Colonic mucosa (tissue), 4 donors: ENCODE measurements at regions not wholly inside any gene's neighbourhood (a gene's known extent, or its start where the extent isn't known, plus 50 kb on each side); places are given as distances from the start of the nearest gene placed in this dataset.

ENCODE experiments used
- DNase-seq: peaks from one replicate; pipeline ENCODE4 v3.0.0-alpha.2; 2020
- H3K27ac ChIP-seq: fragments of 200-600 bp; one replicate; pipeline ENCODE4 v1.8.0; 2021
- H3K27me3 ChIP-seq: fragments of 200-600 bp; one replicate; pipeline ENCODE4 v1.8.0; 2021
- H3K36me3 ChIP-seq: fragments of 200-600 bp; one replicate; pipeline ENCODE4 v1.8.0; 2021
- H3K4me1 ChIP-seq: fragments of 200-600 bp; one replicate; pipeline ENCODE4 v1.8.0; 2021; ENCODE audit warnings: mild to moderate bottlenecking
- H3K4me3 ChIP-seq: fragments of 200-600 bp; one replicate; pipeline ENCODE4 v1.8.0; 2021
- H3K9ac ChIP-seq, 2 donors: one replicate each; pipeline ENCODE4 v1.7.0; 2013; ENCODE audit warnings: control low read depth in 2 of 2, low read depth in 2 of 2, low read length in 2 of 2
- H3K9me3 ChIP-seq: fragments of 200-600 bp; one replicate; pipeline ENCODE4 v1.8.0; 2021
- intact Hi-C: fragments of 100-400 bp; cut with DNase I; formaldehyde crosslinking; loops from one replicate; pipeline ENCODE4 v1.14.1; 2022
- TF ChIP-seq, protein P1 (sequence below): fragments of 200-600 bp; IDR thresholded peaks from one replicate; pipeline ENCODE4 v1.8.0; 2022; ENCODE audit warnings: antibody characterized with exemption, mild to moderate bottlenecking
- donor health status: healthy.
- donor health status: DM: no; HTN: no; CAD: no.
- donor health status: DM: no; HTN: no; CAD: no.

- DNase-seq = no peak
- no peaks in the 10 kb centered on the region for H3K9me3 ChIP-seq
- TF ChIP-seq, protein P1, sequence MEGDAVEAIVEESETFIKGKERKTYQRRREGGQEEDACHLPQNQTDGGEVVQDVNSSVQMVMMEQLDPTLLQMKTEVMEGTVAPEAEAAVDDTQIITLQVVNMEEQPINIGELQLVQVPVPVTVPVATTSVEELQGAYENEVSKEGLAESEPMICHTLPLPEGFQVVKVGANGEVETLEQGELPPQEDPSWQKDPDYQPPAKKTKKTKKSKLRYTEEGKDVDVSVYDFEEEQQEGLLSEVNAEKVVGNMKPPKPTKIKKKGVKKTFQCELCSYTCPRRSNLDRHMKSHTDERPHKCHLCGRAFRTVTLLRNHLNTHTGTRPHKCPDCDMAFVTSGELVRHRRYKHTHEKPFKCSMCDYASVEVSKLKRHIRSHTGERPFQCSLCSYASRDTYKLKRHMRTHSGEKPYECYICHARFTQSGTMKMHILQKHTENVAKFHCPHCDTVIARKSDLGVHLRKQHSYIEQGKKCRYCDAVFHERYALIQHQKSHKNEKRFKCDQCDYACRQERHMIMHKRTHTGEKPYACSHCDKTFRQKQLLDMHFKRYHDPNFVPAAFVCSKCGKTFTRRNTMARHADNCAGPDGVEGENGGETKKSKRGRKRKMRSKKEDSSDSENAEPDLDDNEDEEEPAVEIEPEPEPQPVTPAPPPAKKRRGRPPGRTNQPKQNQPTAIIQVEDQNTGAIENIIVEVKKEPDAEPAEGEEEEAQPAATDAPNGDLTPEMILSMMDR = no peak
These were observed 64.9 kb downstream of the PTTG1 start for GRCh38 chr5:160486573-160486972.

GRCh38 chr5:160488394-160489325 is 67.0 kb downstream of the PTTG1 start:
- DNase-seq = no peak
- TF ChIP-seq, protein P1 = no peak
- Histone ChIP-seq H3K4me1 (no peaks in the 10 kb centered on the region), H3K9me3 (no peaks in the 10 kb centered on the region), H3K4me3 (no peak overlapping the region), H3K27me3 (no peaks in the 10 kb centered on the region), H3K36me3 (no peaks in the 10 kb centered on the region), H3K9ac (no peak overlapping the region), H3K27ac (no peak overlapping the region)
- intact Hi-C loops = no loop called here

More at GRCh38 chr5:160486573-160486972, 64.9 kb downstream of the PTTG1 start:
- Histone ChIP-seq H3K9ac (no peak overlapping the region), H3K27me3 (no peaks in the 10 kb centered on the region), H3K36me3 (no peaks in the 10 kb centered on the region), H3K4me3 (no peak overlapping the region), H3K4me1 (no peaks in the 10 kb centered on the region), H3K27ac (no peak overlapping the region)
- intact Hi-C loops = no loop called here

- TF ChIP-seq, protein P1 = no peak
- no peaks in the 10 kb centered on the region for H3K27me3 ChIP-seq
- no peaks in the 10 kb centered on the region for H3K4me1 ChIP-seq
- H3K27ac ChIP-seq = no peak overlapping the region
- no peak overlapping the region for H3K9ac ChIP-seq
- intact Hi-C loops = no loop called here
- no peak for DNase-seq
- no peak overlapping the region for H3K4me3 ChIP-seq
- no peaks in the 10 kb centered on the region for H3K36me3 ChIP-seq
- H3K9me3 ChIP-seq = no peaks in the 10 kb centered on the region
These were observed 69.8 kb downstream of the PTTG1 start for GRCh38 chr5:160491438-160491837.

- TF ChIP-seq, protein P1 = no peak
- Histone ChIP-seq H3K9me3 (no peaks in the 10 kb centered on the region), H3K36me3 (no peaks in the 10 kb centered on the region), H3K4me3 (no peak overlapping the region), H3K27me3 (no peaks in the 10 kb centered on the region), H3K27ac (no peak overlapping the region), H3K4me1 (no peaks in the 10 kb centered on the region), H3K9ac (no peak overlapping the region)
- intact Hi-C loops = no loop called here
- no peak for DNase-seq
These were observed 70.9 kb downstream of the PTTG1 start for GRCh38 chr5:160492565-160492964.

- DNase-seq = no peak
- no peaks in the 10 kb centered on the region for H3K36me3 ChIP-seq
- H3K27me3 ChIP-seq = no peaks in the 10 kb centered on the region
- no peak overlapping the region for H3K9ac ChIP-seq
- intact Hi-C loops = no loop called here
- H3K9me3 ChIP-seq = no peaks in the 10 kb centered on the region
- no peaks in the 10 kb centered on the region for H3K4me1 ChIP-seq
- TF ChIP-seq, protein P1 = no peak
- no peak overlapping the region for H3K27ac ChIP-seq
- no peak overlapping the region for H3K4me3 ChIP-seq
These were observed 72.2 kb downstream of the PTTG1 start for GRCh38 chr5:160493806-160494338.
